ENCODE measurements at regions not wholly inside any gene's neighbourhood (a gene's known extent, or its start where the extent isn't known, plus 50 kb on each side); places are given as distances from the start of the nearest gene placed in this dataset.

GRCh38 chr6:92263864-92264263 is 1155.5 kb downstream of the EPHA7 start:
- Histone ChIP-seq H3K4me2 (no peak overlapping the region), H3K4me1 (no peaks in the 10 kb centered on the region), H3K27ac (no peak overlapping the region), H3K4me3 (no peak overlapping the region), H3K9me3 (no peaks in the 10 kb centered on the region)
- CTCF ChIA-PET = no interaction called here
- 0% methylated on average over 6 of the region's 6 CpGs for WGBS (ENCODE audit: missing lambda C conversion rate)
- ATAC-seq (no peak), DNase-seq (ENCODE audit: low read depth in 1 of 2, low spot score in 1 of 2) (no peak), FAIRE-seq (no peak)
- POLR2A ChIA-PET = no interaction called here
- TF ChIP-seq, protein P1, sequence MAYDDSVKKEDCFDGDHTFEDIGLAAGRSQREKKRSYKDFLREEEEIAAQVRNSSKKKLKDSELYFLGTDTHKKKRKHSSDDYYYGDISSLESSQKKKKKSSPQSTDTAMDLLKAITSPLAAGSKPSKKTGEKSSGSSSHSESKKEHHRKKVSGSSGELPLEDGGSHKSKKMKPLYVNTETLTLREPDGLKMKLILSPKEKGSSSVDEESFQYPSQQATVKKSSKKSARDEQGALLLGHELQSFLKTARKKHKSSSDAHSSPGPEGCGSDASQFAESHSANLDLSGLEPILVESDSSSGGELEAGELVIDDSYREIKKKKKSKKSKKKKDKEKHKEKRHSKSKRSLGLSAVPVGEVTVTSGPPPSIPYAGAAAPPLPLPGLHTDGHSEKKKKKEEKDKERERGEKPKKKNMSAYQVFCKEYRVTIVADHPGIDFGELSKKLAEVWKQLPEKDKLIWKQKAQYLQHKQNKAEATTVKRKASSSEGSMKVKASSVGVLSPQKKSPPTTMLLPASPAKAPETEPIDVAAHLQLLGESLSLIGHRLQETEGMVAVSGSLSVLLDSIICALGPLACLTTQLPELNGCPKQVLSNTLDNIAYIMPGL (CRISPR knock-in tag; IDR thresholded peaks at IDR 0.05; ENCODE audit: borderline replicate concordance) = no peak
- TF ChIP-seq FOSL2 (IDR thresholded peaks at IDR 0.05) (no peak), FOSL2 (CRISPR knock-in tag; IDR thresholded peaks at IDR 0.05) (no peak), EP300 (IDR thresholded peaks at IDR 0.05) (no peak), HDAC2 (IDR thresholded peaks at IDR 0.05) (no peak), TP53 (CRISPR knock-in tag; IDR thresholded peaks at IDR 0.05) (no peak), JUNB (IDR thresholded peaks at IDR 0.05) (no peak), POLR2AphosphoS2 (conservative IDR thresholded peaks at IDR 0.05; ENCODE audit: low read length) (no peak), ATOH8 (CRISPR knock-in tag; IDR thresholded peaks at IDR 0.05; ENCODE audit: low read depth) (no peak), EHF (CRISPR knock-in tag; IDR thresholded peaks at IDR 0.05) (no peak), CHD2 (IDR thresholded peaks at IDR 0.05; ENCODE audit: low read length, partially characterized antibody) (no peak), ZC3H11A (IDR thresholded peaks at IDR 0.05) (no peak), JUN (IDR thresholded peaks at IDR 0.05) (no peak), E2F6 (IDR thresholded peaks at IDR 0.05; ENCODE audit: borderline replicate concordance, low read depth) (no peak), HEYL (CRISPR knock-in tag; IDR thresholded peaks at IDR 0.05) (no peak), RAD21 (conservative IDR thresholded peaks at IDR 0.05 in 1 of 2, IDR thresholded peaks at IDR 0.05 in 1 of 2) (no peak)
- TF ChIP-seq, protein P2, sequence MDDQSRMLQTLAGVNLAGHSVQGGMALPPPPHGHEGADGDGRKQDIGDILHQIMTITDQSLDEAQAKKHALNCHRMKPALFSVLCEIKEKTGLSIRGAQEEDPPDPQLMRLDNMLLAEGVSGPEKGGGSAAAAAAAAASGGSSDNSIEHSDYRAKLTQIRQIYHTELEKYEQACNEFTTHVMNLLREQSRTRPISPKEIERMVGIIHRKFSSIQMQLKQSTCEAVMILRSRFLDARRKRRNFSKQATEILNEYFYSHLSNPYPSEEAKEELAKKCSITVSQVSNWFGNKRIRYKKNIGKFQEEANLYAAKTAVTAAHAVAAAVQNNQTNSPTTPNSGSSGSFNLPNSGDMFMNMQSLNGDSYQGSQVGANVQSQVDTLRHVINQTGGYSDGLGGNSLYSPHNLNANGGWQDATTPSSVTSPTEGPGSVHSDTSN (IDR thresholded peaks at IDR 0.05) = no peak

DNA sequence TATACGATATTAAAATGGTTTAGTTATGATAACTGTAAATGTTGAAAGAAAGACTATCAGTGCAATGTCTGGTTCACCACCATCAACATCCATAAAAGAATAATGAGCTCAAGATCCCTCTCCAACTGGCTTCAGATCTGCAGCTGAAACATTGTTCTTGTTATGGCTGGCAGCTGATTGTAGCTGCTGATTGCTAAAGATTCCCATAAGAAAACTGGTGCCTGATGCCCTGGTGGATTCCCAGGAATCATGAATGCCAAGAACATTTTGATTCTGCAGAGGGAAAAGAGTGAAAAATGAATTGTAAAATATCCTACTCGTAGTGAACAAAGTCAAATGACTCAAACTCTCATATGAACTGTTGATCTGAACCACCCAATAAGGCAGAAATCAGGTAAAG is 1160.2 kb downstream of the EPHA7 start:
- Histone ChIP-seq H3K27ac (no peak overlapping the region), H3K9me3 (no peaks in the 10 kb centered on the region; the same call in 2 of the 3 replicates), H3K4me3 (no peak overlapping the region), H3K4me2 (no peak overlapping the region), H3K4me1 (no peaks in the 10 kb centered on the region)
- FAIRE-seq = no peak
- ATAC-seq = no peak
- WGBS (ENCODE audit: missing lambda C conversion rate) = 4% methylated on average over 2 of the region's 2 CpGs
- POLR2A ChIA-PET = no interaction called here
- no peak for DNase-seq (ENCODE audit: low read depth in 1 of 2, low spot score in 1 of 2)
- TF ChIP-seq ZNF302 (CRISPR knock-in tag; IDR thresholded peaks at IDR 0.05) = no peak
- no peak for TF ChIP-seq FOXS1 (CRISPR knock-in tag; IDR thresholded peaks at IDR 0.05)
- TF ChIP-seq SMC3 (IDR thresholded peaks at IDR 0.05) = no peak
- CTCF ChIA-PET = no interaction called here

GRCh38 chr6:92243315-92243714 is 1176.0 kb downstream of the EPHA7 start:
- 15% methylated on average over 3 of the region's 3 CpGs for WGBS (ENCODE audit: missing lambda C conversion rate)
- CTCF ChIA-PET = interaction anchor here (0.6 kb wide), 1 partner anchor 442 kb away, joined by 3 read pairs; no protein-coding TSS in a partner anchor
- POLR2A ChIA-PET = no interaction called here
- H3K9me3 ChIP-seq = no peaks in the 10 kb centered on the region
- no peak for FAIRE-seq
- H3K4me3 ChIP-seq = no peak overlapping the region
- no peaks in the 10 kb centered on the region for H3K4me1 ChIP-seq
- no peak overlapping the region for H3K4me2 ChIP-seq
- TF ChIP-seq HDAC2 (IDR thresholded peaks at IDR 0.05) = no peak
- no peak for TF ChIP-seq CHD4 (IDR thresholded peaks at IDR 0.05; ENCODE audit: borderline replicate concordance)
- no peak for TF ChIP-seq MAZ (IDR thresholded peaks at IDR 0.05; ENCODE audit: borderline replicate concordance, low read depth, low read length)
- TF ChIP-seq GATA3 (IDR thresholded peaks at IDR 0.05; ENCODE audit: borderline replicate concordance) = no peak
- no peak for TF ChIP-seq BHLHE40 (IDR thresholded peaks at IDR 0.05; ENCODE audit: low read depth, low read length)
- TF ChIP-seq, protein P1 (CRISPR knock-in tag; IDR thresholded peaks at IDR 0.05; ENCODE audit: borderline replicate concordance) = no peak
- TF ChIP-seq PHF8 (IDR thresholded peaks at IDR 0.05; ENCODE audit: borderline replicate concordance, low read depth) = no peak
- no peak for DNase-seq (ENCODE audit: low read depth in 1 of 2, low spot score in 1 of 2)
- H3K27ac ChIP-seq = no peak overlapping the region
- ATAC-seq = no peak
